DND-41 (cell line): ENCODE measurements at regions not wholly inside any gene's neighbourhood (a gene's known extent, or its start where the extent isn't known, plus 50 kb on each side); places are given as distances from the start of the nearest gene placed in this dataset.

Source experiments
- ATAC-seq: fragments of 200-7000 bp; cut with Tn5 transposase; 3 replicates; pipeline ENCODE4 v1.9.1; 2021; ENCODE audit warnings: low read depth; ENCODE audit not compliant: insufficient read depth
- DNase-seq: peaks from one replicate; pipeline ENCODE4 v3.0.0-alpha.2; 2020
- H2AFZ ChIP-seq: 2 replicates; pipeline ENCODE4 v1.6.0; 2012; ENCODE audit warnings: low read depth, low read length
- H3K27ac ChIP-seq: 2 replicates; pipeline ENCODE4 v1.5.1; 2012; ENCODE audit warnings: low read length, inconsistent platforms
- H3K27me3 ChIP-seq: fragments of 200-600 bp; sonication (generic); 2 replicates; pipeline ENCODE4 v1.6.0; 2012; ENCODE audit warnings: low read length, mild to moderate bottlenecking, inconsistent platforms; ENCODE audit not compliant: insufficient read depth, poor library complexity
- H3K36me3 ChIP-seq: 2 replicates; pipeline ENCODE4 v1.5.1; 2012; ENCODE audit warnings: low read length, inconsistent platforms; ENCODE audit not compliant: insufficient read depth
- H3K4me1 ChIP-seq: 2 replicates; pipeline ENCODE4 v1.5.1; 2012; ENCODE audit warnings: mild to moderate bottlenecking, low read length; ENCODE audit not compliant: insufficient read depth
- H3K4me2 ChIP-seq: 2 replicates; pipeline ENCODE4 v1.6.0; 2012; ENCODE audit warnings: mild to moderate bottlenecking, moderate library complexity, low read length, inconsistent platforms; ENCODE audit not compliant: insufficient read depth
- H3K4me3 ChIP-seq, 2 experiments: fragments of 200-600 bp in 1 of 2; shearing (Covaris generic) in 1 of 2; 2 replicates each; pipeline ENCODE4 v1.5.1; 2012 to 2016; ENCODE audit warnings: inconsistent platforms in 2 of 2, low read length in 2 of 2, mild to moderate bottlenecking in 2 of 2, low read depth in 1 of 2, moderate library complexity in 1 of 2
- H3K79me2 ChIP-seq: 2 replicates; pipeline ENCODE4 v1.6.0; 2012; ENCODE audit warnings: low read length, inconsistent platforms; ENCODE audit not compliant: insufficient read depth
- H3K9ac ChIP-seq: 2 replicates; pipeline ENCODE4 v1.6.0; 2012; ENCODE audit warnings: low read depth, mild to moderate bottlenecking, inconsistent platforms, low read length, moderate library complexity
- H3K9me3 ChIP-seq: 2 replicates; pipeline ENCODE4 v1.5.1; 2012; ENCODE audit warnings: low read length, moderate library complexity, mild to moderate bottlenecking, inconsistent platforms; ENCODE audit not compliant: insufficient read depth, severe bottlenecking
- H4K20me1 ChIP-seq: 2 replicates; pipeline ENCODE4 v1.6.0; 2012; ENCODE audit warnings: low read length; ENCODE audit not compliant: insufficient read depth
- EZH2 ChIP-seq: IDR thresholded peaks from 3 replicates; pipeline ENCODE4 v1.6.1; 2012; ENCODE audit warnings: borderline replicate concordance, low read depth, mild to moderate bottlenecking, moderate library complexity, low read length, inconsistent platforms; ENCODE audit not compliant: severe bottlenecking
- TF ChIP-seq, protein P1 (sequence below): IDR thresholded peaks from 2 replicates; pipeline ENCODE4 v1.5.1; 2012; ENCODE audit warnings: borderline replicate concordance, low read length, moderate library complexity, mild to moderate bottlenecking; ENCODE audit not compliant: poor library complexity, severe bottlenecking; ENCODE audit errors: extremely low read depth

DNA sequence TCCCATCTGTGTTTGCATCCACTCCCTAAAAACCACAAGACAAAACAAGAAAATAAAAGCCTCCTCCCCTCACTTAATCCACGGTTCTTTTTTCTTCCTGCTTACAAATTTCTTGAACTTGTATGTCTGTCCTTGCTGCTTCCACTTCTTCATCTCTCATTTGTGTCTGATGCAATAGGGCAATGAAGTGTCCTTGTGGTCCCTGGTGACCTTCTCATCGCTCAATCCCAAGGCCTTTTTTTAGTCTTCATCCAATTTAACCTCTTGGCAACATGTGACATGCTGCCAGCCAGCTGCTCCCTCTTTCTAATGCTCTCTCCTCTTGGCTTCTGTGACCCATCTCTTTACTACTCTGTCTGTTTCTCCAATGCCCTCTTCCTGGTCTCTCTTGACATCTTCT lies 87.6 kb downstream of the SEMA4F start:
- H3K79me2 ChIP-seq: no peaks in the 10 kb centered on the region
- H3K36me3 ChIP-seq: no peaks in the 10 kb centered on the region
- no peaks in the 10 kb centered on the region for H3K27me3 ChIP-seq
- H3K4me3 ChIP-seq: no peak overlapping the region
- ATAC-seq: no peak
- H3K4me2 ChIP-seq: no peak overlapping the region
- no peak overlapping the region for H3K27ac ChIP-seq
- H4K20me1 ChIP-seq: no peaks in the 10 kb centered on the region
- H3K4me1 ChIP-seq: no peaks in the 10 kb centered on the region
- H2AFZ ChIP-seq: no peak overlapping the region
- H3K9ac ChIP-seq: no peak overlapping the region
- peaks cover 5% of the 10 kb centered on the region for H3K9me3 ChIP-seq
- TF ChIP-seq, protein P1, sequence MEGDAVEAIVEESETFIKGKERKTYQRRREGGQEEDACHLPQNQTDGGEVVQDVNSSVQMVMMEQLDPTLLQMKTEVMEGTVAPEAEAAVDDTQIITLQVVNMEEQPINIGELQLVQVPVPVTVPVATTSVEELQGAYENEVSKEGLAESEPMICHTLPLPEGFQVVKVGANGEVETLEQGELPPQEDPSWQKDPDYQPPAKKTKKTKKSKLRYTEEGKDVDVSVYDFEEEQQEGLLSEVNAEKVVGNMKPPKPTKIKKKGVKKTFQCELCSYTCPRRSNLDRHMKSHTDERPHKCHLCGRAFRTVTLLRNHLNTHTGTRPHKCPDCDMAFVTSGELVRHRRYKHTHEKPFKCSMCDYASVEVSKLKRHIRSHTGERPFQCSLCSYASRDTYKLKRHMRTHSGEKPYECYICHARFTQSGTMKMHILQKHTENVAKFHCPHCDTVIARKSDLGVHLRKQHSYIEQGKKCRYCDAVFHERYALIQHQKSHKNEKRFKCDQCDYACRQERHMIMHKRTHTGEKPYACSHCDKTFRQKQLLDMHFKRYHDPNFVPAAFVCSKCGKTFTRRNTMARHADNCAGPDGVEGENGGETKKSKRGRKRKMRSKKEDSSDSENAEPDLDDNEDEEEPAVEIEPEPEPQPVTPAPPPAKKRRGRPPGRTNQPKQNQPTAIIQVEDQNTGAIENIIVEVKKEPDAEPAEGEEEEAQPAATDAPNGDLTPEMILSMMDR: no peak
- no peak for TF ChIP-seq EZH2
- no peak for DNase-seq

DNA sequence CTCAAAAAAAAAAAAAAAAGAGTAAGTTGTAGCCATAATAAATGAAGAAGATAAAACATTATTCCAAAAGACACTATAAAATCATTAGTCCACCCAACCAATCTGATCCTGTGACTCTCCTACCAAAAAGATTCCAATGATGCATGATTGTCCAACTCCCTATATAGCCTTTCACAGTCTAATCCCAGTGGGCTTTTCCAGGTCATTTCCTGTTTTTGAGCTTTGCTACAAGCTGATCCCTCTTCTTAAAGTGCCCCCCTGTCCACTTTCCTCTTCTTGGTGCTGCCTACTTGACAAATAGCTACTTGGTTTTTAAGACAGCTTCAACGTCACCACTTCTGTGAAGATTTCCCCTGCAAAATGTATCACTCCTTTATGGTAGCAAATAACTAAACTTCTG lies 88.4 kb downstream of the SEMA4F start:
- no peak for TF ChIP-seq EZH2
- TF ChIP-seq, protein P1: no peak
- DNase-seq (no peak), ATAC-seq (no peak)
- Histone ChIP-seq H3K27ac (no peak overlapping the region), H3K36me3 (no peaks in the 10 kb centered on the region), H2AFZ (no peak overlapping the region), H3K4me2 (no peak overlapping the region), H3K79me2 (no peaks in the 10 kb centered on the region), H3K4me1 (no peaks in the 10 kb centered on the region), H3K27me3 (no peaks in the 10 kb centered on the region), H4K20me1 (no peaks in the 10 kb centered on the region), H3K9me3 (no peaks in the 10 kb centered on the region), H3K9ac (no peak overlapping the region), H3K4me3 (no peak overlapping the region)

DNA sequence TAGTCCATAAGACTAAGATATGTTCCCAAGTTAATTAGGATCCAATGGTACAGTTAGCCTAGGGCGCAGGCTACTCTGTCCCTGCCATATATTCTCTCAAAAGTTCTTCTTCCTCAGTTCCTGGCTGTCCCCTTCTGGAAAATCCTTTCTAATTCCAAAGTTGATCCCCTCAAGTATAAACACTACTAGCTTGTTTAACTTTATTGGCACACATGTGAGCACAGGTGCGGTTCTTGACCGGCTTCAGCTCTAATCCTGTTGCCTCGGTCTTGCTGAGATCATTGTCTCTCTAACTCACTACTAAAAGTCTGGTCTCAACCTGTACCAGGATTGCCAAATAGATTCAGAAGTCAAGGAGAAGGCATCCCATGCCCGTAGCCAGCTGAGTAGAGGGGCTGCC lies 89.0 kb downstream of the SEMA4F start:
- H3K79me2 ChIP-seq: no peaks in the 10 kb centered on the region
- no peak overlapping the region for H3K4me3 ChIP-seq
- H3K4me1 ChIP-seq: no peaks in the 10 kb centered on the region
- TF ChIP-seq, protein P1: no peak
- no peak for TF ChIP-seq EZH2
- DNase-seq: no peak
- ATAC-seq: no peak
- no peak overlapping the region for H3K4me2 ChIP-seq
- no peak overlapping the region for H3K9ac ChIP-seq
- H3K27me3 ChIP-seq: no peaks in the 10 kb centered on the region
- H2AFZ ChIP-seq: no peak overlapping the region
- H3K9me3 ChIP-seq: no peaks in the 10 kb centered on the region
- no peak overlapping the region for H3K27ac ChIP-seq
- H3K36me3 ChIP-seq: no peaks in the 10 kb centered on the region
- H4K20me1 ChIP-seq: no peaks in the 10 kb centered on the region

DNA sequence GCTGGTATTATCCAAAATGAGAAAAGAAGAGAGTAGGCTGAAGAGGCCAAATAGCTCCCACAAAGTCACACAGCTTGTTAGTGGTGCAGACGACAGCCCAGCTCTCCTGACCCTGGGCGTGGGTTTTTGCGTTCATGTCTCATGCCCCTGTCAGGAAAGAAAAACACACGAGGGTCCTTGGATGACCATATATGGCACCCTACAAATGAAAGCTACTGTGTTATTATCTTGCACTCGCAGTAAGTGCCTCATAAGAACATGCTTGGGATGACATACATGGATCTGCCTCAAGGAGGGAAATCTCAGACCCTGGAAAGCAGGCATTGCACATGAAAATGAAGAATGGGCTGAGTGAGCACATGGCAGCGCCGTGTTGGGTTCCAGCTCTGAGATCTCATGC lies 89.7 kb downstream of the SEMA4F start:
- Histone ChIP-seq H3K4me2 (no peak overlapping the region), H3K79me2 (no peaks in the 10 kb centered on the region), H3K36me3 (no peaks in the 10 kb centered on the region), H3K27me3 (no peaks in the 10 kb centered on the region), H3K9me3 (no peaks in the 10 kb centered on the region), H3K4me3 (no peak overlapping the region), H3K27ac (no peak overlapping the region), H2AFZ (no peak overlapping the region), H3K9ac (no peak overlapping the region), H4K20me1 (no peaks in the 10 kb centered on the region), H3K4me1 (no peaks in the 10 kb centered on the region)
- ATAC-seq (no peak), DNase-seq (no peak)
- no peak for TF ChIP-seq EZH2
- TF ChIP-seq, protein P1: no peak
